Caco-2 (cell line): ENCODE measurements at regions not wholly inside any gene's neighbourhood (a gene's known extent, or its start where the extent isn't known, plus 50 kb on each side); places are given as distances from the start of the nearest gene placed in this dataset.
"Not testable (repeated sequence)": the region's sequence is repeated elsewhere in the genome, so short reads cannot be mapped to it uniquely, and the experiment has no call there.

ENCODE experiments used
- BruUV-seq: library from RNA; stranded (reverse); fragments of 400-500 nt; replicated peaks from 2 replicates; lab custom pipeline; 2021; lab: Mats Ljungman, UMichigan
- CTCF ChIA-PET: fragments of 300-600 bp; sonication (Branson Sonifier 250); formaldehyde crosslinking; loops from one replicate; lab custom pipeline; 2022; ENCODE audit warnings: antibody characterized with exemption; lab: Charles Lee
- POLR2A ChIA-PET: fragments of 300-600 bp; sonication (Branson Sonifier 250); formaldehyde crosslinking; loops from one replicate; lab custom pipeline; 2022; ENCODE audit warnings: antibody characterized with exemption; lab: Charles Lee
- DNase-seq, 2 experiments: peaks; one replicate each; pipeline versions ENCODE4 v3.0.0 to v3.0.0-alpha.2; 2020 to 2022
- H3K27me3 ChIP-seq: replicated peaks from 2 replicates; pipeline ENCODE4 v1.6.0; 2011; ENCODE audit warnings: low read length; ENCODE audit not compliant: control insufficient read depth, insufficient read depth
- H3K36me3 ChIP-seq: 2 replicates; pipeline ENCODE4 v1.5.1; 2011; ENCODE audit warnings: low read length; ENCODE audit not compliant: control insufficient read depth, insufficient read depth
- H3K4me1 ChIP-seq: fragments of 250-450 bp; sonication (Bioruptor Pico); 2 replicates; pipeline ENCODE4 v1.5.1; 2020; ENCODE audit warnings: mild to moderate bottlenecking
- H3K4me3 ChIP-seq: 2 replicates; pipeline ENCODE4 v1.5.1; 2011; ENCODE audit warnings: low read depth, mild to moderate bottlenecking, control low read depth, low read length
- H3K9me3 ChIP-seq: fragments of 250-450 bp; sonication (Bioruptor Pico); 2 replicates; pipeline ENCODE4 v1.5.1; 2020; ENCODE audit warnings: mild to moderate bottlenecking, moderate library complexity
- H3K27ac Mint-ChIP-seq: one replicate; pipeline ENCODE4 v1.8.0; 2022; ENCODE audit warnings: mixed read lengths; ENCODE audit not compliant: unreplicated experiment
- H3K27me3 Mint-ChIP-seq: one replicate; pipeline ENCODE4 v1.8.0; 2022; ENCODE audit warnings: mixed read lengths; ENCODE audit not compliant: insufficient read depth, unreplicated experiment
- H3K36me3 Mint-ChIP-seq: one replicate; pipeline ENCODE4 v1.8.0; 2022; ENCODE audit warnings: mild to moderate bottlenecking, mixed read lengths; ENCODE audit not compliant: insufficient read depth, unreplicated experiment
- H3K4me1 Mint-ChIP-seq: one replicate; pipeline ENCODE4 v1.8.0; 2022; ENCODE audit warnings: low read depth, mixed read lengths; ENCODE audit not compliant: unreplicated experiment
- H3K4me3 Mint-ChIP-seq: one replicate; pipeline ENCODE4 v1.8.0; 2022; ENCODE audit warnings: mild to moderate bottlenecking, moderate library complexity, mixed read lengths; ENCODE audit not compliant: unreplicated experiment
- H3K9me3 Mint-ChIP-seq: one replicate; pipeline ENCODE4 v1.8.0; 2022; ENCODE audit warnings: mixed read lengths; ENCODE audit not compliant: unreplicated experiment
- intact Hi-C: fragments of 100-400 bp; cut with micrococcal nuclease; formaldehyde crosslinking; loops from one replicate; pipeline ENCODE4 v1.10.0; 2022; ENCODE audit not compliant: unreplicated experiment
- TF ChIP-seq, protein P1 (sequence below), 2 experiments: fragments of 200-600 bp in 1 of 2; IDR thresholded peaks; 1 replicate in 1 of 2; 2 replicates in 1 of 2; pipeline versions ENCODE4 v1.5.1 to v1.8.0; 2011 to 2022; ENCODE audit warnings: antibody characterized with exemption in 1 of 2, control low read depth in 1 of 2, inconsistent platforms in 1 of 2, low read depth in 1 of 2, low read length in 1 of 2, mild to moderate bottlenecking in 1 of 2, moderate library complexity in 1 of 2; ENCODE audit not compliant: insufficient read depth in 1 of 2, severe bottlenecking in 1 of 2, unreplicated experiment in 1 of 2

DNA sequence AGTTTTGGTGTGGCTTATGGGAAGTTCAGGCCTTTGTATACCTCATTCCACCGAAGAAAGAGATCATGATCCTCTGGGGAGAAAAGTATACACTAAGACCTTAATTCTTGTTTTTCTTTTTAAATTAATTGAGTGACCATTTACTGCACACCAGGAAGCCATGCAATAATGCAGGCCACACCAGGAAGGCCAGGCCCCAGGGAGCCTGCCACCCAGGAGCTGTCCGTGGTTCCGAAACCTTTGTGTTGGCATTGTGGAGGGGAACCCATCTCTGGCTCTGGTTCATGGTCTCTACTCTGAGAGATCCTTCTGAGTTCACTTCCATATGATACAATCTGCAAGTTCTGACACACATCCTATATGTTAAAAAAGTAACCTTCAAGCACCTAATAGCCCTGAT, 291.8 kb downstream of the MIAT start:
- BruUV-seq, result no TSS peak
- H3K4me1 ChIP-seq, result no peaks in the 10 kb centered on the region
- Mint-ChIP-seq H3K9me3 (no peaks in the 10 kb centered on the region), H3K36me3 (no peaks in the 10 kb centered on the region), H3K27ac (no peak overlapping the region), H3K27me3 (peaks cover 13% of the 10 kb centered on the region), H3K4me3 (no peak overlapping the region), H3K4me1 (no peaks in the 10 kb centered on the region)
- no peak overlapping the region for H3K4me3 ChIP-seq
- intact Hi-C loops, result no loop called here
- ChIA-PET CTCF (no interaction called here), POLR2A (no interaction called here)
- H3K27me3 ChIP-seq, result no peaks in the 10 kb centered on the region; the same call in 1 of the 2 replicates
- TF ChIP-seq, protein P1, sequence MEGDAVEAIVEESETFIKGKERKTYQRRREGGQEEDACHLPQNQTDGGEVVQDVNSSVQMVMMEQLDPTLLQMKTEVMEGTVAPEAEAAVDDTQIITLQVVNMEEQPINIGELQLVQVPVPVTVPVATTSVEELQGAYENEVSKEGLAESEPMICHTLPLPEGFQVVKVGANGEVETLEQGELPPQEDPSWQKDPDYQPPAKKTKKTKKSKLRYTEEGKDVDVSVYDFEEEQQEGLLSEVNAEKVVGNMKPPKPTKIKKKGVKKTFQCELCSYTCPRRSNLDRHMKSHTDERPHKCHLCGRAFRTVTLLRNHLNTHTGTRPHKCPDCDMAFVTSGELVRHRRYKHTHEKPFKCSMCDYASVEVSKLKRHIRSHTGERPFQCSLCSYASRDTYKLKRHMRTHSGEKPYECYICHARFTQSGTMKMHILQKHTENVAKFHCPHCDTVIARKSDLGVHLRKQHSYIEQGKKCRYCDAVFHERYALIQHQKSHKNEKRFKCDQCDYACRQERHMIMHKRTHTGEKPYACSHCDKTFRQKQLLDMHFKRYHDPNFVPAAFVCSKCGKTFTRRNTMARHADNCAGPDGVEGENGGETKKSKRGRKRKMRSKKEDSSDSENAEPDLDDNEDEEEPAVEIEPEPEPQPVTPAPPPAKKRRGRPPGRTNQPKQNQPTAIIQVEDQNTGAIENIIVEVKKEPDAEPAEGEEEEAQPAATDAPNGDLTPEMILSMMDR (IDR thresholded peaks at IDR 0.05; ENCODE audit: insufficient read depth in 1 of 2, low read depth in 1 of 2, low read length in 1 of 2, severe bottlenecking in 1 of 2, unreplicated experiment in 1 of 2), result no peak
- DNase-seq, result peak; percentile 51 to 58
- no peaks in the 10 kb centered on the region for H3K9me3 ChIP-seq
- no peaks in the 10 kb centered on the region for H3K36me3 ChIP-seq

DNA sequence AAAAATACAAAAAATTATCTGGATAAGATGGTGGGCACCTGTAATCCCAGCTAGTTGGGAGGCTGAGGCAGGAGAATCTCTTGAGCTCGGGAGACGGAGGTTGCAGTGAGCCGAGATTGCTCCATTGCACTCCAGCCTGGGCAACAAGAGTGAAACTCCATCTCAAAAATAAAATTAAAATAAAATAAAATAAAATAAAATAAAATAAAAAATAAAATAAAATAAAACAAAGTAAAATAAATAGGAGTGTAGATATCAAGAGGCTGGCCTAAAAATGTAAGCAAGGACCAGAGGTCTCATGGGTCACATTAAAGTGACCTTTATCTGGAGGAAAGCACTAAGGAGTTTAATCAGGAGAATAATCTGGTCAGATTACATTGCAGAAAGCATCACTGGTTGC, 293.8 kb downstream of the MIAT start:
- H3K4me1 ChIP-seq, DNase-seq, H3K27me3 ChIP-seq, H3K4me1 Mint-ChIP-seq, CTCF ChIA-PET, H3K36me3 Mint-ChIP-seq, intact Hi-C loops, H3K9me3 ChIP-seq, H3K9me3 Mint-ChIP-seq, BruUV-seq, H3K4me3 Mint-ChIP-seq, H3K27ac Mint-ChIP-seq, H3K4me3 ChIP-seq, H3K36me3 ChIP-seq: not testable (repeated sequence)
- POLR2A ChIA-PET, result interaction anchor here (0.5 kb wide), 1 partner anchor 546 kb away, joined by 3 read pairs; no protein-coding TSS in a partner anchor
- peaks cover 16% of the 10 kb centered on the region for H3K27me3 Mint-ChIP-seq

DNA sequence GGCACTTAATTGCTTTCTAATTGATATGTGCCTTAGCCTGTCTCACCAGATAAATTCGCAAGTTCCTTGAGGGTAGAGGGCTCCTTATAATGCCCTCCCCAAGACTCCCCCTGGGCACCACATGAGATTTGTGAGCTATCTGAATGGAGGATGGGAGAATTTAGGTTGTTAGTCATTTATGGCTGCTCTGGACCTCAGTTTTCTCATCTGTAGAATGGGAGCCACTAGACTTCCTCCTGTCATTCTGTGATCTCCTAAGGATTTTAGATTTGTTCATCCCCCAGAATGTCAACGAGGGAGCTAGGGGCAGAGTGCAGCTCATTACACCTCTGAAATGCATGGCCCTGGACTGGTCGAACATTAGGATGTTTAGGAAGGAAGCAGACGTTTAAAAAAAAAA, 294.6 kb downstream of the MIAT start:
- no TSS peak for BruUV-seq
- TF ChIP-seq, protein P1 (IDR thresholded peaks at IDR 0.05; ENCODE audit: insufficient read depth in 1 of 2, low read depth in 1 of 2, low read length in 1 of 2, severe bottlenecking in 1 of 2, unreplicated experiment in 1 of 2), result no peak
- POLR2A ChIA-PET, result interaction anchor here (0.5 kb wide), 1 partner anchor 545 kb away, joined by 3 read pairs; no protein-coding TSS in a partner anchor
- Mint-ChIP-seq H3K9me3 (no peaks in the 10 kb centered on the region), H3K4me1 (no peaks in the 10 kb centered on the region), H3K4me3 (no peak overlapping the region), H3K27me3 (peaks cover 19% of the 10 kb centered on the region), H3K27ac (no peak overlapping the region), H3K36me3 (no peaks in the 10 kb centered on the region)
- DNase-seq, result no peak
- Histone ChIP-seq H3K9me3 (no peaks in the 10 kb centered on the region), H3K4me1 (no peaks in the 10 kb centered on the region), H3K27me3 (no peaks in the 10 kb centered on the region; the same call in 1 of the 2 replicates), H3K4me3 (no peak overlapping the region), H3K36me3 (no peaks in the 10 kb centered on the region)
- intact Hi-C loops, result no loop called here
- CTCF ChIA-PET, result no interaction called here
